ENCODE measurements at regions not wholly inside any gene's neighbourhood (a gene's known extent, or its start where the extent isn't known, plus 50 kb on each side); places are given as distances from the start of the nearest gene placed in this dataset.

DNA sequence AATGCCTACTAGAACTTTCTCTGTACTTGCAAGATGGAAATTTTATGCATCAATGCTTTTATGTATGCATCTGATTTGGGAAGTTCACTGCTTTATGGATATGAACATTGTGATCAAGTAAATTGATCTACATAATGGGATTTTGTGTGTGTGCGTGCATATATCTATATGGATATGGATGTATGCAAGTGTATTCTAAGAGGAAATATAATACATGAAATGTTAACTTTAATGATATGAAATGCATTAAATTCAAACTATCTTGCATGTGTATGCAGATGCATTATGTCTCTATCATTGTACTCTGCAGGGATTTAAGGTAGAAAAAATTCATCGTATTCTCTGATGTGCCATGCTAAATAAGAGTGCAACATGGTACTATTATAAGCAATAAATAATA, 1855.4 kb upstream of the PIK3C3 start:
- peaks cover 3% of the 10 kb centered on the region for H3K27me3 Mint-ChIP-seq (ENCODE audit: insufficient read depth, unreplicated experiment)
- H3K36me3 Mint-ChIP-seq (ENCODE audit: insufficient read depth, unreplicated experiment): no peaks in the 10 kb centered on the region
- H3K4me1 Mint-ChIP-seq (ENCODE audit: low read depth, unreplicated experiment): no peaks in the 10 kb centered on the region
- H3K4me3 Mint-ChIP-seq (ENCODE audit: unreplicated experiment): no peak overlapping the region
- BruUV-seq (replicated peaks): no TSS peak
- intact Hi-C loops (cut with micrococcal nuclease; ENCODE audit: unreplicated experiment): no loop called here
- no peaks in the 10 kb centered on the region for H3K9me3 ChIP-seq
- ChIA-PET CTCF (no interaction called here), POLR2A (no interaction called here)
- H3K27me3 ChIP-seq (replicated peaks; ENCODE audit: control insufficient read depth, insufficient read depth, low read length): no peaks in the 10 kb centered on the region
- no peaks in the 10 kb centered on the region for H3K36me3 ChIP-seq (ENCODE audit: control insufficient read depth, insufficient read depth, low read length)
- H3K27ac Mint-ChIP-seq (ENCODE audit: unreplicated experiment): no peak overlapping the region
- H3K9me3 Mint-ChIP-seq (ENCODE audit: unreplicated experiment): no peaks in the 10 kb centered on the region
- no peaks in the 10 kb centered on the region for H3K4me1 ChIP-seq
- no peak for DNase-seq
- no peak overlapping the region for H3K4me3 ChIP-seq (ENCODE audit: low read depth, low read length)
- TF ChIP-seq, protein P1, sequence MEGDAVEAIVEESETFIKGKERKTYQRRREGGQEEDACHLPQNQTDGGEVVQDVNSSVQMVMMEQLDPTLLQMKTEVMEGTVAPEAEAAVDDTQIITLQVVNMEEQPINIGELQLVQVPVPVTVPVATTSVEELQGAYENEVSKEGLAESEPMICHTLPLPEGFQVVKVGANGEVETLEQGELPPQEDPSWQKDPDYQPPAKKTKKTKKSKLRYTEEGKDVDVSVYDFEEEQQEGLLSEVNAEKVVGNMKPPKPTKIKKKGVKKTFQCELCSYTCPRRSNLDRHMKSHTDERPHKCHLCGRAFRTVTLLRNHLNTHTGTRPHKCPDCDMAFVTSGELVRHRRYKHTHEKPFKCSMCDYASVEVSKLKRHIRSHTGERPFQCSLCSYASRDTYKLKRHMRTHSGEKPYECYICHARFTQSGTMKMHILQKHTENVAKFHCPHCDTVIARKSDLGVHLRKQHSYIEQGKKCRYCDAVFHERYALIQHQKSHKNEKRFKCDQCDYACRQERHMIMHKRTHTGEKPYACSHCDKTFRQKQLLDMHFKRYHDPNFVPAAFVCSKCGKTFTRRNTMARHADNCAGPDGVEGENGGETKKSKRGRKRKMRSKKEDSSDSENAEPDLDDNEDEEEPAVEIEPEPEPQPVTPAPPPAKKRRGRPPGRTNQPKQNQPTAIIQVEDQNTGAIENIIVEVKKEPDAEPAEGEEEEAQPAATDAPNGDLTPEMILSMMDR (IDR thresholded peaks at IDR 0.05; ENCODE audit: insufficient read depth in 1 of 2, low read depth in 1 of 2, low read length in 1 of 2, severe bottlenecking in 1 of 2, unreplicated experiment in 1 of 2): no peak

DNA sequence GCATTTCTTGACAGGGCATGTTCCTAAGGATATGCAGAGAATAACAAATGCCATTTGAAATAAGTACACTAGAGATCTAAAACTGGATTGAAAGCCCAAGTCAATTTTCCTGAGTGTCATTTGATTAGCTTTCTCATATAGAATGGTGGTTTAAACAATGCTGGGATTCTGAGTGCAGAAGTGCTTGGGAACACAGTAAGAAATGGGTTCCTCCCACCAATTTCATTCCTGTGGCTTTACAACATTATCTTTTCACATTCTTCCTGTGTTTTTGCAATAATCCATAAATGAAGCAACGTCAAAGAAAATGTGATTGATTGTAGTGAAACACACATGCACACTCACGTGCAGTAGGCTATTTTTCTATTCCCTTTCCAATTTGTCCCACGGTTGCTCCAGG, 1858.4 kb upstream of the PIK3C3 start:
- Mint-ChIP-seq H3K27ac (ENCODE audit: unreplicated experiment) (no peak overlapping the region), H3K36me3 (ENCODE audit: insufficient read depth, unreplicated experiment) (no peaks in the 10 kb centered on the region), H3K9me3 (ENCODE audit: unreplicated experiment) (no peaks in the 10 kb centered on the region), H3K4me3 (ENCODE audit: unreplicated experiment) (no peak overlapping the region), H3K4me1 (ENCODE audit: low read depth, unreplicated experiment) (no peaks in the 10 kb centered on the region), H3K27me3 (ENCODE audit: insufficient read depth, unreplicated experiment) (no peaks in the 10 kb centered on the region)
- ChIA-PET CTCF (no interaction called here), POLR2A (no interaction called here)
- BruUV-seq (replicated peaks): no TSS peak
- Histone ChIP-seq H3K4me1 (no peaks in the 10 kb centered on the region), H3K36me3 (ENCODE audit: control insufficient read depth, insufficient read depth, low read length) (no peaks in the 10 kb centered on the region), H3K9me3 (no peaks in the 10 kb centered on the region), H3K4me3 (ENCODE audit: low read depth, low read length) (no peak overlapping the region), H3K27me3 (replicated peaks; ENCODE audit: control insufficient read depth, insufficient read depth, low read length) (no peaks in the 10 kb centered on the region)
- DNase-seq: no peak
- TF ChIP-seq, protein P1 (IDR thresholded peaks at IDR 0.05; ENCODE audit: insufficient read depth in 1 of 2, low read depth in 1 of 2, low read length in 1 of 2, severe bottlenecking in 1 of 2, unreplicated experiment in 1 of 2): no peak
- intact Hi-C loops (cut with micrococcal nuclease; ENCODE audit: unreplicated experiment): no loop called here

DNA sequence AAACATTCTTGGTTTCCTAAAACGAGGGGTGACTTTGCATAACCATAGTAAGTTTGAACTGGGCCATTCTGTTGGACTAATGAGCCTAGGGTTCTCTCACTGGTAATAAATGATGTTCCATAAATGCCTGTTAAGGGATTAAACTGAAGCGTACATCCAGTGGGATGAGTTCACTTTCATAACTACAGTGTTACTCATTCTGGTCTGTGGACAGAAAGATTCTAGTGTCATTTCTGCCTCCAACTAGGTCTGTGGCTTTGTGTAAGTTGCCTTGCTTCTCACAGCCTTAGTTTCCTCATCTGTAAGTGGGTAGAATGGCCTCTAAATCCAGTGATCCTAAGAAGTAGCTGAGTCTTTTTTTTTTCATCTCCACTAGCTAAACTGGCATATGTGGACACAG, 1860.6 kb upstream of the PIK3C3 start:
- no peaks in the 10 kb centered on the region for H3K36me3 Mint-ChIP-seq (ENCODE audit: insufficient read depth, unreplicated experiment)
- TF ChIP-seq, protein P1 (IDR thresholded peaks at IDR 0.05; ENCODE audit: insufficient read depth in 1 of 2, low read depth in 1 of 2, low read length in 1 of 2, severe bottlenecking in 1 of 2, unreplicated experiment in 1 of 2): no peak
- H3K36me3 ChIP-seq (ENCODE audit: control insufficient read depth, insufficient read depth, low read length): no peaks in the 10 kb centered on the region
- CTCF ChIA-PET: no interaction called here
- no peaks in the 10 kb centered on the region for H3K9me3 ChIP-seq
- no peaks in the 10 kb centered on the region for H3K4me1 ChIP-seq
- H3K9me3 Mint-ChIP-seq (ENCODE audit: unreplicated experiment): no peaks in the 10 kb centered on the region
- intact Hi-C loops (cut with micrococcal nuclease; ENCODE audit: unreplicated experiment): no loop called here
- POLR2A ChIA-PET: no interaction called here
- no peaks in the 10 kb centered on the region for H3K27me3 Mint-ChIP-seq (ENCODE audit: insufficient read depth, unreplicated experiment)
- H3K4me1 Mint-ChIP-seq (ENCODE audit: low read depth, unreplicated experiment): no peaks in the 10 kb centered on the region
- no peak overlapping the region for H3K27ac Mint-ChIP-seq (ENCODE audit: unreplicated experiment)
- no peak for DNase-seq
- no TSS peak for BruUV-seq (replicated peaks)
- H3K4me3 ChIP-seq (ENCODE audit: low read depth, low read length): no peak overlapping the region
- no peak overlapping the region for H3K4me3 Mint-ChIP-seq (ENCODE audit: unreplicated experiment)
- no peaks in the 10 kb centered on the region for H3K27me3 ChIP-seq (replicated peaks; ENCODE audit: control insufficient read depth, insufficient read depth, low read length)

All from Caco-2 (cell line).